H1 (cell line): ENCODE measurements at regions not wholly inside any gene's neighbourhood (a gene's known extent, or its start where the extent isn't known, plus 50 kb on each side); places are given as distances from the start of the nearest gene placed in this dataset.

Source experiments
- CTCF ChIA-PET: fragments of 300-600 bp; sonication (Branson Sonifier 250); formaldehyde crosslinking; loops from one replicate; lab custom pipeline; 2021; ENCODE audit not compliant: partially characterized antibody; lab: Charles Lee
- POLR2A ChIA-PET: fragments of 300-600 bp; sonication (Branson Sonifier 250); formaldehyde crosslinking; loops from one replicate; lab custom pipeline; 2021; ENCODE audit warnings: inconsistent platforms; ENCODE audit not compliant: partially characterized antibody; lab: Charles Lee
- DNase-seq, 2 experiments: peaks; one replicate each; pipeline versions ENCODE4 v3.0.0 to v3.0.0-alpha.2; 2010 to 2022; ENCODE audit warnings: low spot score in 2 of 2, low read depth in 1 of 2, mixed read lengths in 1 of 2
- FAIRE-seq: peaks from 2 replicates; lab custom pipeline; 2011; peaks lifted over from hg19 to GRCh38; lab: Jason Lieb, UNC
- H2AFZ ChIP-seq: 2 replicates; pipeline ENCODE4 v1.8.1; 2012; ENCODE audit warnings: low read length, inconsistent platforms
- H2AK5ac ChIP-seq: 2 replicates; pipeline ENCODE4 v1.6.1; 2013; ENCODE audit warnings: low read depth, low read length
- H2BK120ac ChIP-seq: replicated peaks from 2 replicates; pipeline ENCODE3; 2013; ENCODE audit warnings: low read depth, low read length, inconsistent platforms
- H2BK12ac ChIP-seq: 2 replicates; pipeline ENCODE4 v1.6.1; 2013; ENCODE audit warnings: low read depth, low read length
- H2BK15ac ChIP-seq: 2 replicates; pipeline ENCODE4 v1.6.1; 2013; ENCODE audit warnings: low read length
- H2BK20ac ChIP-seq: 2 replicates; pipeline ENCODE4 v1.6.1; 2013; ENCODE audit warnings: low read length
- H2BK5ac ChIP-seq: 2 replicates; pipeline ENCODE4 v1.6.1; 2013; ENCODE audit warnings: low read depth, low read length
- H3K14ac ChIP-seq: 2 replicates; pipeline ENCODE4 v1.6.1; 2013; ENCODE audit warnings: inconsistent platforms; ENCODE audit not compliant: insufficient read length
- H3K18ac ChIP-seq: 2 replicates; pipeline ENCODE4 v1.6.1; 2013; ENCODE audit warnings: low read length; ENCODE audit errors: extremely low read depth
- H3K23ac ChIP-seq: 2 replicates; pipeline ENCODE4 v1.6.1; 2013; ENCODE audit warnings: inconsistent platforms; ENCODE audit not compliant: insufficient read length
- H3K23me2 ChIP-seq: 2 replicates; pipeline ENCODE4 v1.6.1; 2013; ENCODE audit warnings: low read depth, low read length
- H3K27ac ChIP-seq: 2 replicates; pipeline ENCODE4 v1.6.1; 2011; ENCODE audit warnings: low read depth, low read length, inconsistent platforms
- H3K27me3 ChIP-seq, 4 experiments: replicated peaks in 1 of 4; 1 replicate in 1 of 4; 2 replicates in 3 of 4; pipeline versions ENCODE4 v1.6.1 to v1.8.1; 2011 to 2013; ENCODE audit warnings: low read length in 3 of 4, mild to moderate bottlenecking in 3 of 4, inconsistent platforms in 2 of 4, mixed read lengths in 2 of 4, moderate library complexity in 1 of 4; ENCODE audit not compliant: control insufficient read depth in 3 of 4, insufficient read depth in 3 of 4; ENCODE audit errors: extremely low read depth in 1 of 4
- H3K36me3 ChIP-seq, 4 experiments: 2 replicates each; pipeline versions ENCODE4 v1.6.1 to v1.8.1; 2011 to 2013; ENCODE audit warnings: mild to moderate bottlenecking in 4 of 4, low read length in 3 of 4, moderate library complexity in 2 of 4, control low read depth in 1 of 4, inconsistent platforms in 1 of 4; ENCODE audit not compliant: insufficient read depth in 4 of 4, control insufficient read depth in 2 of 4
- H3K4ac ChIP-seq: replicated peaks from 2 replicates; pipeline ENCODE3; 2013; ENCODE audit warnings: low read length, low read depth, mixed read lengths, inconsistent platforms; ENCODE audit not compliant: insufficient read length
- H3K4me1 ChIP-seq, 4 experiments: replicated peaks in 1 of 4; 1 replicate in 1 of 4; 2 replicates in 3 of 4; pipeline versions ENCODE4 v1.6.1 to v1.8.1; 2011 to 2013; ENCODE audit warnings: low read length in 3 of 4, inconsistent platforms in 2 of 4, mixed read lengths in 1 of 4; ENCODE audit not compliant: insufficient read depth in 4 of 4, control insufficient read depth in 3 of 4
- H3K4me2 ChIP-seq, 2 experiments: 2 replicates each; pipeline versions ENCODE4 v1.6.1 to v1.8.1; 2011 to 2013; ENCODE audit warnings: low read depth in 2 of 2, low read length in 2 of 2, control low read depth in 1 of 2, inconsistent platforms in 1 of 2, mild to moderate bottlenecking in 1 of 2; ENCODE audit not compliant: insufficient read depth in 1 of 2
- H3K4me3 ChIP-seq, 4 experiments: fragments of 200-600, 300-600 bp in 1 of 4; sonication (generic), shearing (Covaris generic), sonication (Bioruptor Twin) in 1 of 4; 2 replicates each; pipeline versions ENCODE4 v1.5.1 to v1.8.1; 2011 to 2016; ENCODE audit warnings: low read length in 4 of 4, low read depth in 3 of 4, control low read depth in 2 of 4, inconsistent platforms in 2 of 4, mild to moderate bottlenecking in 2 of 4, mixed read lengths in 1 of 4, moderate library complexity in 1 of 4; ENCODE audit not compliant: insufficient read depth in 2 of 4; ENCODE audit errors: extremely low read depth in 1 of 4
- H3K56ac ChIP-seq: replicated peaks from 2 replicates; pipeline ENCODE3; 2013; ENCODE audit warnings: low read depth, mild to moderate bottlenecking, mixed read lengths, low read length, inconsistent platforms; ENCODE audit not compliant: insufficient read length
- H3K79me1 ChIP-seq: 2 replicates; pipeline ENCODE4 v1.6.1; 2013; ENCODE audit warnings: low read depth, low read length, control low read depth
- H3K79me2 ChIP-seq, 2 experiments: 2 replicates each; pipeline versions ENCODE4 v1.6.1 to v1.8.1; 2012 to 2013; ENCODE audit warnings: low read length in 2 of 2, mild to moderate bottlenecking in 2 of 2, inconsistent platforms in 1 of 2; ENCODE audit not compliant: insufficient read depth in 2 of 2, control insufficient read depth in 1 of 2
- H3K9ac ChIP-seq, 4 experiments: replicated peaks in 1 of 4; 1 replicate in 1 of 4; 2 replicates in 3 of 4; pipeline versions ENCODE4 v1.6.1 to v1.8.1; 2011 to 2013; ENCODE audit warnings: low read depth in 3 of 4, low read length in 3 of 4, control low read depth in 2 of 4, mild to moderate bottlenecking in 2 of 4, moderate library complexity in 2 of 4, inconsistent platforms in 1 of 4; ENCODE audit errors: extremely low read depth in 1 of 4
- H3K9me3 ChIP-seq, 2 experiments: 2 replicates each; pipeline versions ENCODE4 v1.6.1 to v1.8.1; 2012 to 2013; ENCODE audit warnings: mild to moderate bottlenecking in 2 of 2, moderate library complexity in 2 of 2, control low read depth in 1 of 2, inconsistent platforms in 1 of 2, low read depth in 1 of 2, low read length in 1 of 2, mixed read lengths in 1 of 2; ENCODE audit not compliant: insufficient read depth in 2 of 2
- H4K20me1 ChIP-seq, 2 experiments: replicated peaks in 1 of 2; 2 replicates each; pipeline versions ENCODE3 to v1.8.1; 2011 to 2013; ENCODE audit warnings: inconsistent platforms in 2 of 2, low read length in 2 of 2, mild to moderate bottlenecking in 1 of 2; ENCODE audit not compliant: insufficient read depth in 2 of 2, control insufficient read depth in 1 of 2
- H4K5ac ChIP-seq: 2 replicates; pipeline ENCODE4 v1.6.1; 2013; ENCODE audit warnings: low read length, low read depth, mixed read lengths, inconsistent platforms; ENCODE audit not compliant: insufficient read length
- H4K8ac ChIP-seq: 2 replicates; pipeline ENCODE4 v1.8.0; 2013; ENCODE audit warnings: mild to moderate bottlenecking, moderate library complexity, low read length, inconsistent platforms; ENCODE audit not compliant: insufficient read depth; ENCODE audit errors: extremely low read depth
- H4K91ac ChIP-seq: replicated peaks from 2 replicates; pipeline ENCODE3; 2013; ENCODE audit warnings: low read length, mixed read lengths, inconsistent platforms; ENCODE audit not compliant: insufficient read length
- ASH2L ChIP-seq: fragments of 200-600, 300-600 bp; sonication (generic); IDR thresholded peaks from one replicate; pipeline ENCODE4 v1.7.1; 2017; ENCODE audit warnings: low read length
- CTBP2 ChIP-seq: IDR thresholded peaks from 2 replicates; pipeline ENCODE4 v1.7.0; 2011; ENCODE audit warnings: borderline replicate concordance, mild to moderate bottlenecking, moderate library complexity, mixed read lengths, low read length; ENCODE audit not compliant: insufficient read depth, insufficient read length
- EP300 ChIP-seq, 2 experiments: IDR thresholded peaks; 1 replicate in 1 of 2; 2 replicates in 1 of 2; pipeline ENCODE4 v1.6.1; 2011 to 2012; ENCODE audit warnings: low read depth in 2 of 2, low read length in 2 of 2, mild to moderate bottlenecking in 2 of 2, borderline replicate concordance in 1 of 2, inconsistent platforms in 1 of 2, moderate library complexity in 1 of 2
- JUND ChIP-seq: IDR thresholded peaks from 2 replicates; pipeline ENCODE4 v1.6.1; 2011; ENCODE audit warnings: mild to moderate bottlenecking, improper control_type of control experiment, low read length
- TAF1 ChIP-seq: IDR thresholded peaks from 2 replicates; pipeline ENCODE4 v1.6.1; 2011; ENCODE audit warnings: mild to moderate bottlenecking, low read depth, low read length
- TAF7 ChIP-seq: optimal IDR thresholded peaks from 2 replicates; pipeline ENCODE3; 2011; ENCODE audit warnings: low read depth, mild to moderate bottlenecking, inconsistent platforms, low read length, moderate library complexity, borderline replicate concordance
- TBP ChIP-seq: IDR thresholded peaks from 2 replicates; pipeline ENCODE4 v1.6.1; 2011; ENCODE audit warnings: low read depth, low read length, improper control_type of control experiment
- WGBS, 2 experiments: shearing (Covaris generic) in 1 of 2; methylation state at CpG; one replicate each; pipeline versions ENCODE4 v1.1.6 to v1.1.7; 2013 to 2015; ENCODE audit warnings: low lambda C conversion rate in 2 of 2, mixed read lengths in 2 of 2, inconsistent platforms in 1 of 2, low coverage in 1 of 2, missing lambda C conversion rate in 1 of 2; ENCODE audit not compliant: insufficient replicate concordance in 2 of 2, insufficient coverage in 1 of 2, insufficient read length in 1 of 2; ENCODE audit errors: extremely low coverage in 1 of 2, missing lambda C conversion rate in 1 of 2; 5-methylcytosine and 5-hydroxymethylcytosine counted together

DNA sequence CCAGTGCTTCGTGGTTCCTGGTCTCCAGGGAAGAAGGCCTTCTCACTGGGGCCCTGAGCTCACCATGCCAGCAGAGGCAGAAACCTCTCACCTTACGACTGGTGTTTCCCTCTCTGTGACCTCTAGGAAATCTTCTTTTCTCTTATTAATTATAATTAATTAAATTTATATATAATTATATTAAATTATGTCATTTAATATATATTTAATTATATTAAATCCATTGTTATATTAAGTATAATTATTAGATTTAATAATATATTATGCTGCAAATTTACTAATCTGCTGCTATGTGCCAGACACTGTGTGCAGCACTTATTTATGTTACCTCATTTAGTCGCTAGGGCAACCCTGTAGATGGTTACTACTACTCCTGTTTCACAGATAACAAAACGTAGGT is 70.3 kb upstream of the MBIP start:
- Histone ChIP-seq H3K27me3 (no peaks in the 10 kb centered on the region), H3K23ac (no peak overlapping the region), H3K56ac (no peak overlapping the region), H3K79me2 (no peaks in the 10 kb centered on the region), H3K4me1 (no peaks in the 10 kb centered on the region), H4K20me1 (no peaks in the 10 kb centered on the region), H3K18ac (no peak overlapping the region), H4K8ac (no peak overlapping the region), H2BK20ac (no peak overlapping the region), H3K9ac (no peak overlapping the region), H3K27ac (no peak overlapping the region), H4K91ac (no peak overlapping the region), H3K79me1 (no peaks in the 10 kb centered on the region), H3K9me3 (no peaks in the 10 kb centered on the region), H3K4me3 (no peak overlapping the region), H2BK15ac (0 out of 2 replicates have a peak overlapping the region, but pooled peaks have one; percentile 77), H3K36me3 (no peaks in the 10 kb centered on the region), H2BK12ac (no peak overlapping the region), H4K5ac (no peak overlapping the region), H3K23me2 (no peaks in the 10 kb centered on the region), H2AK5ac (no peak overlapping the region), H2AFZ (peak overlapping the region; percentile 15; the same call in 1 of the 2 replicates), H2BK120ac (no peak overlapping the region), H3K4ac (no peak overlapping the region), H2BK5ac (no peak overlapping the region), H3K14ac (no peak overlapping the region), H3K4me2 (no peak overlapping the region)
- POLR2A ChIA-PET, result no interaction called here
- FAIRE-seq (no peak), DNase-seq (no peak)
- CTCF ChIA-PET, result interaction anchor here (0.6 to 1.3 kb wide), 5 partner anchors 11 to 852 kb away, joined by 3 to 5 read pairs (median 3); no protein-coding TSS in a partner anchor
- TF ChIP-seq EP300 (IDR thresholded peaks at IDR 0.05; ENCODE audit: borderline replicate concordance in 1 of 2, low read depth in 2 of 2, low read length in 2 of 2), result no peak
- TF ChIP-seq TAF1, result no peak
- TF ChIP-seq TAF7, result no peak
- no peak for TF ChIP-seq ASH2L
- no peak for TF ChIP-seq TBP
- no peak for TF ChIP-seq CTBP2
- TF ChIP-seq JUND, result no peak
- WGBS, 2 experiments, result 85% methylated on average over 4 of the region's 4 CpGs; no CpG with 5 or more reads in 1 of the 2 experiments
